ENCODE measurements at regions not wholly inside any gene's neighbourhood (a gene's known extent, or its start where the extent isn't known, plus 50 kb on each side); places are given as distances from the start of the nearest gene placed in this dataset.

DNA sequence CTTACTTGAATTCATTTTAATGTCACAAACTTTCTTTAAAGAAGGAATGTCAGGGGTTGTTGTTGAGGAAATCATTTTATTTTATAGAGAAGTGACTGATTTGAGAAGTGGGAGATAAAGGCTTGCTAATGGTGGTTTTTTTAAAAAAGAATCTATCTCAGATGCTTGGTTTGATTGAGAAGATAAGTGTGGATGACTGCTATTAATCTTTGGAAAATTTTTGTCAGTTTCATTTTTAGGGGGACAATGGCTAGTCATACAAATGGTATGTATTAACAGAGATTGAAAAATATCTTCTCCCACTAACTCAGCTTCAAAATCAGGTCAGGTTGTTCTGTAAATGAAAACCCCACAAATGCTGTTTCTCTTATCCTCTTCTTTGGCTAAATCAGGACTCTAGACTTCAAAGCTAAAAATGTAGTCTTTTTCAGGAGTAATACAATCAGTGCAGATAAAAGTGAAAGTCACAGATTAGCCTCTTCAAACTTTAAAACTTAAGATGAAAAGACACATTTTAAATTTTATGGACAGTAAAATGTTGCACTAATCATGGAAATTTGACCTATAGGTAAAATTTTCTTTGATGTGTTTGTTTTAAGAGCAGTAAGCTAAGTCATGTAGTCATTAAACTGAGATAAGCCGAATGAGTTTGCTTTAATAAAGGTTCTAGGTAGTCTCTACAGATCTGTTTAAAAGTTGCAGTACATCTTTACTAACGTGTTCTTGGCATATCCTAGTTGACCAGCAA, 674.2 kb upstream of the VRK2 start:
- no peak overlapping the region for H3K9ac ChIP-seq (ENCODE audit: low read length)
- no peaks in the 10 kb centered on the region for H3K9me2 ChIP-seq (replicated peaks; ENCODE audit: insufficient read depth, low read length)
- H3K4me3 ChIP-seq (ENCODE audit: insufficient read depth, low read length, poor library complexity, severe bottlenecking), result no peak overlapping the region
- no peak overlapping the region for H2AFZ ChIP-seq (ENCODE audit: low read depth, low read length, severe bottlenecking)
- no peaks in the 10 kb centered on the region for H3F3A ChIP-seq (ENCODE audit: insufficient read depth)
- H4K20me1 ChIP-seq (ENCODE audit: low read depth, low read length), result no peaks in the 10 kb centered on the region
- no peaks in the 10 kb centered on the region for H3K27me3 ChIP-seq (ENCODE audit: low read length)
- H3K9me3 ChIP-seq (ENCODE audit: insufficient read depth, low read length), result no peaks in the 10 kb centered on the region
- no peak overlapping the region for H3K4me2 ChIP-seq (ENCODE audit: low read depth, low read length, poor library complexity, severe bottlenecking)
- H3K79me2 ChIP-seq (ENCODE audit: insufficient read depth, low read length), result no peaks in the 10 kb centered on the region
- no peaks in the 10 kb centered on the region for H3K36me3 ChIP-seq (ENCODE audit: low read length)
- no peak overlapping the region for H3K27ac ChIP-seq (ENCODE audit: low read depth, low read length)
- TF ChIP-seq CTCF (IDR thresholded peaks at IDR 0.05; ENCODE audit: insufficient read depth, low read length, poor library complexity, severe bottlenecking) (no peak), EZH2phosphoT487 (conservative IDR thresholded peaks at IDR 0.05; ENCODE audit: low read length) (no peak)

DNA sequence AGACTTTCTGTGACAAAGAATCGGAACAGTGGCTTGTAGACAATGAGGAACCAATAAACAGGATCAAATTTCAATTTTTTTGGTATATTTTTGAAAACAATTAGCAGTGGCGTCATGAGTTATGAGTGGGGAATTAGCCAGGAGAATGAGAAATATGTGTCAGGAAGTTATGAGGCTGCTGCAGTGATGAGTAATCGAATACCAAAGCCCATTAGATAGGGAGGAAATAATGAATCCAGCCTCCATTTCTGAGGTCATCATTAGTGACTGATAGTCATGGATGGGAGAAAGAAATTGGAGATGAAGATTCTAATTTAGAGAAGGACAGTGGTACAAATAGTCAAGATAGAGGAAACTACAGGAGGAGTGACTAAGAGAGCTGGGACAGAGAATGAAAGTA, 673.1 kb upstream of the VRK2 start:
- Histone ChIP-seq H3K9me2 (replicated peaks; ENCODE audit: insufficient read depth, low read length) (no peaks in the 10 kb centered on the region), H3K4me2 (ENCODE audit: low read depth, low read length, poor library complexity, severe bottlenecking) (no peak overlapping the region), H3K27ac (ENCODE audit: low read depth, low read length) (no peak overlapping the region), H3K4me3 (ENCODE audit: insufficient read depth, low read length, poor library complexity, severe bottlenecking) (no peak overlapping the region), H3K36me3 (ENCODE audit: low read length) (no peaks in the 10 kb centered on the region), H4K20me1 (ENCODE audit: low read depth, low read length) (no peaks in the 10 kb centered on the region), H3K27me3 (ENCODE audit: low read length) (no peaks in the 10 kb centered on the region), H3K9ac (ENCODE audit: low read length) (no peak overlapping the region), H3K79me2 (ENCODE audit: insufficient read depth, low read length) (no peaks in the 10 kb centered on the region), H3F3A (ENCODE audit: insufficient read depth) (no peaks in the 10 kb centered on the region), H2AFZ (ENCODE audit: low read depth, low read length, severe bottlenecking) (no peak overlapping the region), H3K9me3 (ENCODE audit: insufficient read depth, low read length) (no peaks in the 10 kb centered on the region)
- TF ChIP-seq CTCF (IDR thresholded peaks at IDR 0.05; ENCODE audit: insufficient read depth, low read length, poor library complexity, severe bottlenecking), result no peak
- no peak for TF ChIP-seq EZH2phosphoT487 (conservative IDR thresholded peaks at IDR 0.05; ENCODE audit: low read length)

DNA sequence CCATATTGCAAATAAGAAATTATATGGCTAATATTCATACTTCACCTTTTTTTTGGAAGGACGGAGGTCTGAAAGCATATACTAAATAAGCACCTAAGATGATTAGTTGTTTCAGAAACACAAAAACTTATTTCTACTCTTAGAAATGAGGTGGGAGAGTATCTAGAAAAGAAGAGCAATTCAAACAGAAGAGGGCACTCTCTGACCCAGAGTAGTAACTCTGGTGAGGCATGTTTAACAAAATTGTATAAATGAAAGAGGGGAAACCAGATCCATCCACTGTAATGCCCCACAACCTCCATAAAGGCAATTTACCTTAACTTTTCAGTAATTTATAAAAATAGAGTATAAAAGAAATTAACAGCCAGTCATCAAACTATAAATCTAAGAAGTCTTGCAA, 669.6 kb upstream of the VRK2 start:
- Histone ChIP-seq H3K9ac (ENCODE audit: low read length) (no peak overlapping the region), H3K4me2 (ENCODE audit: low read depth, low read length, poor library complexity, severe bottlenecking) (no peak overlapping the region), H3K36me3 (ENCODE audit: low read length) (no peaks in the 10 kb centered on the region), H2AFZ (ENCODE audit: low read depth, low read length, severe bottlenecking) (no peak overlapping the region), H3F3A (ENCODE audit: insufficient read depth) (no peaks in the 10 kb centered on the region), H3K27ac (ENCODE audit: low read depth, low read length) (no peak overlapping the region), H3K9me2 (replicated peaks; ENCODE audit: insufficient read depth, low read length) (no peaks in the 10 kb centered on the region), H3K79me2 (ENCODE audit: insufficient read depth, low read length) (no peaks in the 10 kb centered on the region), H3K9me3 (ENCODE audit: insufficient read depth, low read length) (no peaks in the 10 kb centered on the region), H3K27me3 (ENCODE audit: low read length) (no peaks in the 10 kb centered on the region), H3K4me3 (ENCODE audit: insufficient read depth, low read length, poor library complexity, severe bottlenecking) (no peak overlapping the region), H4K20me1 (ENCODE audit: low read depth, low read length) (no peaks in the 10 kb centered on the region)
- no peak for TF ChIP-seq CTCF (IDR thresholded peaks at IDR 0.05; ENCODE audit: insufficient read depth, low read length, poor library complexity, severe bottlenecking)
- no peak for TF ChIP-seq EZH2phosphoT487 (conservative IDR thresholded peaks at IDR 0.05; ENCODE audit: low read length)

Data from SU-DHL-6 (cell line).